B cell (primary cell): ENCODE measurements at regions not wholly inside any gene's neighbourhood (a gene's known extent, or its start where the extent isn't known, plus 50 kb on each side); places are given as distances from the start of the nearest gene placed in this dataset.
"Not testable (repeated sequence)": the region's sequence is repeated elsewhere in the genome, so short reads cannot be mapped to it uniquely, and the experiment has no call there.

Source experiments
- ATAC-seq: fragments of 200-7000 bp; cut with Tn5 transposase; one replicate; pipeline ENCODE4 v1.10.0; 2021; ENCODE audit warnings: low read depth, mild to moderate bottlenecking, moderate number of reproducible peaks, moderate library complexity
- CTCF ChIA-PET: fragments of 350-600 bp; sonication (Branson Sonifier 250); formaldehyde crosslinking; loops from one replicate; lab custom pipeline; 2021; ENCODE audit warnings: antibody characterized with exemption, inconsistent platforms; lab: Charles Lee
- POLR2A ChIA-PET: fragments of 350-600 bp; sonication (Branson Sonifier 250); formaldehyde crosslinking; loops from one replicate; lab custom pipeline; 2021; ENCODE audit warnings: antibody characterized with exemption; lab: Charles Lee
- DNase-seq: peaks from one replicate; pipeline ENCODE4 v3.0.0; 2013
- H2AFZ ChIP-seq: 2 replicates; pipeline ENCODE4 v1.6.1; 2012; ENCODE audit warnings: mild to moderate bottlenecking, low read depth, low read length; ENCODE audit not compliant: insufficient read depth, poor library complexity, severe bottlenecking
- H3K27ac ChIP-seq, 2 donors: 1 replicate in 1 of 2; 2 replicates in 1 of 2; pipeline ENCODE4 v1.5.1; 2012 to 2013; ENCODE audit warnings: low read length in 2 of 2, mild to moderate bottlenecking in 2 of 2, moderate library complexity in 1 of 2
- H3K27me3 ChIP-seq, 4 experiments: fragments of 200-600 bp in 1 of 4; sonication (generic) in 1 of 4; replicated peaks in 1 of 4; 1 replicate in 2 of 4; 2 replicates in 2 of 4; pipeline versions ENCODE4 v1.6.1 to v1.7.0; 2013 to 2016; ENCODE audit warnings: low read length in 3 of 4, mild to moderate bottlenecking in 2 of 4, mixed read lengths in 1 of 4, moderate library complexity in 1 of 4; ENCODE audit not compliant: insufficient read depth in 4 of 4, control insufficient read depth in 3 of 4; ENCODE audit errors: control extremely low read depth in 1 of 4
- H3K36me3 ChIP-seq, 2 experiments: replicated peaks in 1 of 2; 1 replicate in 1 of 2; 2 replicates in 1 of 2; pipeline versions ENCODE4 v1.6.1 to v1.7.1; 2013; ENCODE audit warnings: low read length in 1 of 2; ENCODE audit not compliant: insufficient read depth in 2 of 2, control insufficient read depth in 1 of 2; ENCODE audit errors: control extremely low read depth in 1 of 2, extremely low read depth in 1 of 2
- H3K4me1 ChIP-seq, 2 donors: fragments of 200-600 bp in 1 of 2; sonication (generic) in 1 of 2; 1 replicate in 1 of 2; 2 replicates in 1 of 2; pipeline versions ENCODE4 v1.5.1 to v1.6.1; 2013 to 2017; ENCODE audit warnings: low read length in 2 of 2; ENCODE audit not compliant: control insufficient read depth in 2 of 2, insufficient read depth in 2 of 2
- H3K4me2 ChIP-seq: replicated peaks from 2 replicates; pipeline ENCODE3; 2012; ENCODE audit warnings: mild to moderate bottlenecking, low read depth, low read length; ENCODE audit not compliant: poor library complexity, severe bottlenecking
- H3K4me3 ChIP-seq, 5 experiments: fragments of 200-600 bp in 1 of 5; sonication (generic) in 1 of 5; 1 replicate in 3 of 5; 2 replicates in 2 of 5; pipeline versions ENCODE4 v1.5.1 to v1.7.0; 2011 to 2016; ENCODE audit warnings: low read length in 4 of 5, mild to moderate bottlenecking in 4 of 5, low read depth in 2 of 5, control low read depth in 1 of 5, moderate library complexity in 1 of 5; ENCODE audit not compliant: insufficient read depth in 1 of 5; ENCODE audit errors: control extremely low read depth in 1 of 5, extremely low read depth in 1 of 5
- H3K79me2 ChIP-seq: fragments of 200-600 bp; sonication (generic); one replicate; pipeline ENCODE4 v1.6.0; 2016; ENCODE audit warnings: low read length; ENCODE audit not compliant: control insufficient read depth, insufficient read depth
- H3K9ac ChIP-seq: fragments of 200-600 bp; sonication (generic); 2 replicates; pipeline ENCODE4 v1.6.1; 2017; ENCODE audit warnings: mild to moderate bottlenecking, low read length, moderate library complexity
- H3K9me3 ChIP-seq, 3 donors: one replicate each; pipeline versions ENCODE4 v1.6.1 to v1.7.1; 2013; ENCODE audit warnings: low read length in 2 of 3; ENCODE audit not compliant: control insufficient read depth in 2 of 3, insufficient read depth in 1 of 3; ENCODE audit errors: control extremely low read depth in 1 of 3
- H4K20me1 ChIP-seq: 2 replicates; pipeline ENCODE4 v1.6.0; 2012; ENCODE audit warnings: mild to moderate bottlenecking, low read length; ENCODE audit not compliant: insufficient read depth, control insufficient read depth, poor library complexity, severe bottlenecking
- H3K27ac Mint-ChIP-seq: one replicate; pipeline ENCODE4 v1.8.0; 2021; ENCODE audit warnings: mixed read lengths
- H3K27me3 Mint-ChIP-seq: one replicate; pipeline ENCODE4 v1.8.0; 2021; ENCODE audit warnings: mixed read lengths
- H3K4me1 Mint-ChIP-seq: one replicate; pipeline ENCODE4 v1.8.0; 2021; ENCODE audit warnings: mixed read lengths
- H3K4me3 Mint-ChIP-seq: one replicate; pipeline ENCODE4 v1.8.0; 2021; ENCODE audit warnings: mixed read lengths
- H3K9me3 Mint-ChIP-seq: one replicate; pipeline ENCODE4 v1.8.0; 2022; ENCODE audit warnings: mixed read lengths; ENCODE audit not compliant: insufficient read depth
- CTCF ChIP-seq: fragments of 200-600 bp; IDR thresholded peaks from one replicate; pipeline ENCODE4 v1.8.0; 2022; ENCODE audit warnings: antibody characterized with exemption, mild to moderate bottlenecking
- EZH2 ChIP-seq: IDR thresholded peaks from 2 replicates; pipeline ENCODE4 v1.6.1; 2012; ENCODE audit warnings: borderline replicate concordance, low read depth, mild to moderate bottlenecking, moderate library complexity, low read length; ENCODE audit not compliant: insufficient read depth, poor library complexity, severe bottlenecking
- WGBS: methylation state at CpG from one replicate; pipeline ENCODE4 v1.1.5; 2013; ENCODE audit warnings: missing lambda C conversion rate; ENCODE audit not compliant: insufficient coverage; 5-methylcytosine and 5-hydroxymethylcytosine counted together
- intact Hi-C: fragments of 100-400 bp; cut with micrococcal nuclease; formaldehyde crosslinking; loops from one replicate; pipeline ENCODE4 v1.10.0; 2022

GRCh38 chr10:46104071-46104585 lies 58.1 kb upstream of the MSMB start:
- Mint-ChIP-seq H3K27me3 (peaks cover 11% of the 10 kb centered on the region), H3K9me3 (no peaks in the 10 kb centered on the region), H3K4me3 (no peak overlapping the region), H3K27ac (no peak overlapping the region), H3K4me1 (peaks cover 12% of the 10 kb centered on the region)
- Histone ChIP-seq H3K4me3 (no peak overlapping the region), H3K4me1 (peaks cover 8 to 11% of the 10 kb centered on the region in 2 donors), H4K20me1 (no peaks in the 10 kb centered on the region), H3K9ac (no peak overlapping the region), H2AFZ (no peak overlapping the region), H3K79me2 (no peaks in the 10 kb centered on the region), H3K27me3 (peaks cover 0 to 13% (median 6%) of the 10 kb centered on the region in 4 experiments), H3K27ac (no peak overlapping the region), H3K4me2 (no peak overlapping the region), H3K9me3 (no peaks in the 10 kb centered on the region), H3K36me3 (no peaks in the 10 kb centered on the region)
- ATAC-seq (no peak), DNase-seq (no peak)
- intact Hi-C loops, result no loop called here
- POLR2A ChIA-PET, result no interaction called here
- TF ChIP-seq EZH2 (no peak), CTCF (no peak)
- no CpG with 5 or more reads among the region's 4 CpGs for WGBS
- CTCF ChIA-PET, result no interaction called here

GRCh38 chr10:46105416-46105815 lies 59.3 kb upstream of the MSMB start:
- Histone ChIP-seq H2AFZ (peak overlapping the region; percentile 68), H3K27me3 (peaks cover 0 to 13% (median 6%) of the 10 kb centered on the region in 4 experiments), H3K4me2 (peak overlapping the region; percentile 68), H3K9ac (peak overlapping the region; percentile 42), H3K4me1 (peaks cover 8 to 11% of the 10 kb centered on the region in 2 donors)
- DNase-seq, POLR2A ChIA-PET, ATAC-seq, H3K9me3 ChIP-seq, H3K9me3 Mint-ChIP-seq, H3K79me2 ChIP-seq, H4K20me1 ChIP-seq, H3K36me3 ChIP-seq, H3K4me3 ChIP-seq, CTCF ChIA-PET, H3K27ac ChIP-seq: not testable (repeated sequence)
- peak overlapping the region; percentile 53 for H3K27ac Mint-ChIP-seq
- intact Hi-C loops, result loop anchor here (5.0 kb wide), 1 partner anchor 73 kb away; the partner anchor contains the start of gene NCOA4
- 97% methylated on average over 5 of the region's 9 CpGs for WGBS
- peak overlapping the region; percentile 91 for H3K4me3 Mint-ChIP-seq
- H3K27me3 Mint-ChIP-seq, result peaks cover 11% of the 10 kb centered on the region
- peaks cover 12% of the 10 kb centered on the region for H3K4me1 Mint-ChIP-seq

DNA sequence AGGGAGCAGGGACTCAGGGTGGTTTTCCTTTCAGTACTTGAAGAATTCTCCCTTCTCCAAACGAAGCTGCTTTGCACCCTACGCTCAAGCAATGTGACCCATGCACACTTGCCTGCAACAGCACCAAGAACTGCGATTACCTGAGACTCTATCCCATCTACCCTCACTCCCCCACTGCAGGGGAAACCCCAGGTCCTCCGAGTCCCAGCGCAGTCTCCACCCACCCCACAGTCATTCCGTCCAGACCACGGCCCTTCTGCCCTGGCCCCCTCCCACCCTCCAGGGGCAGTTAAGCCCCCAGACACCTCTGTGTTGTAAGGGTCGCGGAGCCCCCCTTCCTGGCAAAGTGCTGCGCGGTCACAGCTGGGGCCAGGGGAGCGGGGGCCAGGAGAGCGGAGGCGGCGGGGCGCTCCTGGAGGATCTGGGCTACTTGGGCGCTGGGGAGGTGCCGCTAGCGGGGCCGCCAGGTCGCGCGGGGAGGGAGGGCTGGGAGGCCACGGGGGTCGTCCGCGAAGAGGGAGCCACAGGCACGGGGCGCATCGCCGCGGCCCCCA lies 59.9 kb upstream of the MSMB start:
- POLR2A ChIA-PET, H4K20me1 ChIP-seq, H3K9me3 Mint-ChIP-seq, H3K36me3 ChIP-seq, H3K79me2 ChIP-seq, H3K27ac ChIP-seq, H3K9me3 ChIP-seq: not testable (repeated sequence)
- H3K27me3 Mint-ChIP-seq, result peaks cover 11% of the 10 kb centered on the region
- ATAC-seq, result peak; percentile 28
- Histone ChIP-seq H3K27me3 (peaks cover 0 to 13% (median 6%) of the 10 kb centered on the region in 4 experiments), H3K4me3 (peak overlapping the region in 4 of 5 experiments; percentile 35 to 72 (median 64)), H3K4me1 (peaks cover 8 to 11% of the 10 kb centered on the region in 2 donors), H3K4me2 (peak overlapping the region; percentile 68), H2AFZ (peak overlapping the region; percentile 68), H3K9ac (peak overlapping the region; percentile 42)
- H3K4me1 Mint-ChIP-seq, result peaks cover 12% of the 10 kb centered on the region
- DNase-seq, result peak; percentile 38
- CTCF ChIA-PET, result interaction anchor here (0.9 to 1.8 kb wide), 2 partner anchors 150 to 177 kb away, joined by 3 to 4 read pairs; no protein-coding TSS in a partner anchor
- H3K4me3 Mint-ChIP-seq, result peak overlapping the region; percentile 91
- WGBS, result 4% methylated on average over 24 of the region's 32 CpGs
- H3K27ac Mint-ChIP-seq, result peak overlapping the region; percentile 68
- intact Hi-C loops, result loop anchor here (5.0 kb wide), 1 partner anchor 74 kb away; the partner anchor contains the start of gene NCOA4
